Liver (tissue), 8 donors: ENCODE measurements at regions not wholly inside any gene's neighbourhood (a gene's known extent, or its start where the extent isn't known, plus 50 kb on each side); places are given as distances from the start of the nearest gene placed in this dataset.

Experiments
- DNase-seq: peaks from one replicate; pipeline ENCODE4 v3.0.0-alpha.2; 2017; ENCODE audit warnings: low spot score
- H3K27ac ChIP-seq, 2 donors: one replicate each; pipeline ENCODE4 v1.7.0; 2013; ENCODE audit warnings: inconsistent platforms in 2 of 2, low read length in 2 of 2, control low read depth in 1 of 2, low read depth in 1 of 2, mild to moderate bottlenecking in 1 of 2
- H3K27me3 ChIP-seq, 4 donors: one replicate each; pipeline versions ENCODE4 v1.6.1 to v1.7.0; 2013; ENCODE audit warnings: low read length in 3 of 4, inconsistent platforms in 1 of 4, mild to moderate bottlenecking in 1 of 4, moderate library complexity in 1 of 4; ENCODE audit not compliant: control insufficient read depth in 4 of 4, insufficient read depth in 4 of 4
- H3K36me3 ChIP-seq, 4 donors: one replicate each; pipeline versions ENCODE4 v1.6.1 to v1.7.0; 2013; ENCODE audit warnings: low read length in 3 of 4, mild to moderate bottlenecking in 3 of 4, low read depth in 1 of 4, moderate library complexity in 1 of 4; ENCODE audit not compliant: control insufficient read depth in 4 of 4, insufficient read depth in 3 of 4
- H3K4me1 ChIP-seq, 4 donors: one replicate each; pipeline versions ENCODE4 v1.6.1 to v1.7.0; 2013; ENCODE audit warnings: low read length in 3 of 4, mild to moderate bottlenecking in 3 of 4, moderate library complexity in 1 of 4; ENCODE audit not compliant: control insufficient read depth in 4 of 4, insufficient read depth in 4 of 4
- H3K4me3 ChIP-seq, 3 donors: one replicate each; pipeline versions ENCODE4 v1.6.1 to v1.7.0; 2013; ENCODE audit warnings: low read length in 3 of 3, control low read depth in 1 of 3, low read depth in 1 of 3, mild to moderate bottlenecking in 1 of 3
- H3K9ac ChIP-seq, 2 donors: one replicate each; pipeline ENCODE4 v1.7.0; 2013; ENCODE audit warnings: low read length in 2 of 2, mild to moderate bottlenecking in 2 of 2, moderate library complexity in 2 of 2, control low read depth in 1 of 2, low read depth in 1 of 2
- H3K9me3 ChIP-seq, 4 donors: one replicate each; pipeline versions ENCODE4 v1.6.1 to v1.7.0; 2013; ENCODE audit warnings: low read length in 3 of 4; ENCODE audit not compliant: control insufficient read depth in 4 of 4
- FOXA1 ChIP-seq: IDR thresholded peaks from 2 replicates; pipeline ENCODE4 v1.6.1; 2016; ENCODE audit warnings: antibody characterized with exemption
- FOXA2 ChIP-seq: IDR thresholded peaks from 2 replicates; pipeline ENCODE4 v1.6.1; 2016; ENCODE audit warnings: antibody characterized with exemption
- GABPA ChIP-seq, 2 donors: IDR thresholded peaks in 1 of 2; conservative IDR thresholded peaks in 1 of 2; 2 replicates each; pipeline ENCODE4 v1.6.1; 2016; ENCODE audit warnings: antibody characterized with exemption in 2 of 2, mild to moderate bottlenecking in 1 of 2, moderate library complexity in 1 of 2
- HNF4A ChIP-seq, 2 donors: conservative IDR thresholded peaks; 2 replicates each; pipeline ENCODE4 v1.6.1; 2016; ENCODE audit warnings: antibody characterized with exemption in 2 of 2, mild to moderate bottlenecking in 2 of 2
- HNF4G ChIP-seq: IDR thresholded peaks from 2 replicates; pipeline ENCODE4 v1.6.1; 2016; ENCODE audit warnings: antibody characterized with exemption
- JUND ChIP-seq, 2 donors: IDR thresholded peaks; 2 replicates each; pipeline ENCODE4 v1.6.1; 2016; ENCODE audit warnings: antibody characterized with exemption in 2 of 2
- RAD21 ChIP-seq, 2 donors: IDR thresholded peaks; 2 replicates each; pipeline ENCODE4 v1.6.1; 2016; ENCODE audit warnings: antibody characterized with exemption in 2 of 2, mild to moderate bottlenecking in 2 of 2
- SP1 ChIP-seq: IDR thresholded peaks from 2 replicates; pipeline ENCODE4 v1.6.1; 2018; ENCODE audit warnings: antibody characterized with exemption, mild to moderate bottlenecking
- TAF1 ChIP-seq: conservative IDR thresholded peaks from 2 replicates; pipeline ENCODE4 v1.6.1; 2016; ENCODE audit warnings: antibody characterized with exemption, mild to moderate bottlenecking
- WGBS: extraction: QIAGEN DNeasy Blood & Tissue Kit; methylation state at CpG from one replicate; pipeline ENCODE4 v1.1.7; 2013; 5-methylcytosine and 5-hydroxymethylcytosine counted together
- TF ChIP-seq, protein P1 (sequence below): IDR thresholded peaks from 2 replicates; pipeline ENCODE4 v1.6.1; 2016; ENCODE audit warnings: antibody characterized with exemption
- TF ChIP-seq, protein P2 (sequence below): IDR thresholded peaks from 2 replicates; pipeline ENCODE4 v1.6.1; 2016; ENCODE audit warnings: antibody characterized with exemption
- TF ChIP-seq, protein P3 (sequence below): IDR thresholded peaks from 2 replicates; pipeline ENCODE4 v1.6.1; 2016; ENCODE audit warnings: antibody characterized with exemption, mild to moderate bottlenecking
- TF ChIP-seq, protein P4 (sequence below): fragments of 150-350 bp; IDR thresholded peaks from 2 replicates; pipeline ENCODE4 v1.5.1; 2017; ENCODE audit warnings: improper control_type of control experiment, low read depth, low read length; ENCODE audit not compliant: missing input control
- TF ChIP-seq, protein P5 (sequence below): IDR thresholded peaks from 2 replicates; pipeline ENCODE4 v1.6.1; 2016; ENCODE audit warnings: antibody characterized with exemption
- donor health status: healthy.
- donor health status: healthy.
- donor health status: healthy.
- donor health status: healthy.
- donor health status: healthy.

DNA sequence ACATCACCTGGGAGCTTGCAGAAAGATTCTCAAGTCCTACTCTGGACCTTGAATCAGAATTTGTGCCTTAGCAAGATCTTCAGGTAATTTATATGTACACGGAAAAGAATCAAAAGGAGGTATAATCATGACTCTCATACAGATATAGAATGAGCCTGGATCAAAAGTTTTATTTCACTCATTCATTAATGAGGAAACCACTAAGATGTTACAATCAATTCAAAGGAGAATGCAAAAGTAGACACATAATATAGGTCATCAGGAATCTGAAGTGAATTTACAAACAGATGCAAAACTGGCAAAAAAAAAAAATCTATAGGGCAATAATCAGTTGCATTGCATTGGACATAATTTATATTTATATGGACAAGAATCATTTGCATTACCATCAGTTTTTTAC lies 195.4 kb upstream of the TLE3 start:
- H3K4me1 ChIP-seq, result peaks cover 0 to 4% (median 0%) of the 10 kb centered on the region in 4 donors
- TF ChIP-seq HNF4G, result no peak
- TF ChIP-seq RAD21 (IDR thresholded peaks at IDR 0.05), result no peak
- TF ChIP-seq FOXA2, result no peak
- no peak for TF ChIP-seq HNF4A (conservative IDR thresholded peaks at IDR 0.05)
- TF ChIP-seq, protein P1, sequence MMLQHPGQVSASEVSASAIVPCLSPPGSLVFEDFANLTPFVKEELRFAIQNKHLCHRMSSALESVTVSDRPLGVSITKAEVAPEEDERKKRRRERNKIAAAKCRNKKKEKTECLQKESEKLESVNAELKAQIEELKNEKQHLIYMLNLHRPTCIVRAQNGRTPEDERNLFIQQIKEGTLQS, result no peak
- no peak for TF ChIP-seq GABPA (IDR thresholded peaks at IDR 0.05 in 1 of 2, conservative IDR thresholded peaks at IDR 0.05 in 1 of 2)
- H3K9me3 ChIP-seq, result no peaks in the 10 kb centered on the region
- H3K4me3 ChIP-seq, result no peak overlapping the region
- H3K36me3 ChIP-seq, result no peaks in the 10 kb centered on the region
- DNase-seq, result no peak
- H3K27ac ChIP-seq, result no peak overlapping the region
- 93% methylated on average over 1 of the region's 1 CpG for WGBS
- no peaks in the 10 kb centered on the region for H3K27me3 ChIP-seq
- H3K9ac ChIP-seq, result no peak overlapping the region

DNA sequence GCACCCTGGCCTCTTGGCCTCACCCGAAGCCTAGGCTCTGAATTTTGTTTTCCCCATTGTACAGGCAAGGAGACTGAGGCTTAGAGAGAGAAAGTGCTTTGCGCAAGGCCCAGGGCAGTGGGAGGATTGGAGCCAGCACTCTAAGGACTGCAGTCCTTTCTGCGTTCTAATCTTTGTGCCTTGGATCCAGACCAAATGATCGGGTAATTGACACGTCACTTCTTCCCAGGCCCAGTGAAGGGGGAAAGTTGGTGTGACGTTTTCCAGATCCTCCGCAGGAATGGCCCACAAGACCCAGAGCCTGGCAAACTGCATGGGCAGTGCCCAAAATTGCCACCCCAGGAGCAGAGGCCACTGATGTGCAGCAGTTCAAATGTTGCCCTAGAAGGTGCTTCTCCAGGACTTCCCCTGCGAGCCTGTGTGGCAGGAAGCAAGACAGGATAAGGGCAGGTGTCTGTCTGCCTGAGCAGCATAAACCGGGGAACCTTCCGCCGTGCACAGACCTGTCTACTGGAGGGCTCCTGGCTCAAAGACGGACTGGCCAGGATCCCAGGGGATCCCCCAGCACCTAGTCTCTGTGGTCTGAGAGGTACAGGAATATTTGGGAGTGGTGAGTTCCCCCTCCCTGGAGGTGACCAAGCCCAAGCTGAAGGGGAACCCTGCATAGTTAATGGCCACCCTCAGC lies 194.5 kb upstream of the TLE3 start:
- Histone ChIP-seq H3K27ac (no peak overlapping the region), H3K4me1 (peaks cover 0 to 4% (median 0%) of the 10 kb centered on the region in 4 donors), H3K27me3 (no peaks in the 10 kb centered on the region), H3K9me3 (no peaks in the 10 kb centered on the region), H3K4me3 (no peak overlapping the region), H3K9ac (no peak overlapping the region), H3K36me3 (no peaks in the 10 kb centered on the region)
- DNase-seq, result no peak
- 89% methylated on average over 12 of the region's 12 CpGs for WGBS
- TF ChIP-seq RAD21 (IDR thresholded peaks at IDR 0.05) (no peak), FOXA2 (no peak), TAF1 (no peak), JUND (IDR thresholded peaks at IDR 0.05) (no peak), SP1 (no peak), FOXA1 (no peak)
- TF ChIP-seq, protein P2, sequence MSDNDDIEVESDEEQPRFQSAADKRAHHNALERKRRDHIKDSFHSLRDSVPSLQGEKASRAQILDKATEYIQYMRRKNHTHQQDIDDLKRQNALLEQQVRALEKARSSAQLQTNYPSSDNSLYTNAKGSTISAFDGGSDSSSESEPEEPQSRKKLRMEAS, result no peak
- TF ChIP-seq, protein P3, sequence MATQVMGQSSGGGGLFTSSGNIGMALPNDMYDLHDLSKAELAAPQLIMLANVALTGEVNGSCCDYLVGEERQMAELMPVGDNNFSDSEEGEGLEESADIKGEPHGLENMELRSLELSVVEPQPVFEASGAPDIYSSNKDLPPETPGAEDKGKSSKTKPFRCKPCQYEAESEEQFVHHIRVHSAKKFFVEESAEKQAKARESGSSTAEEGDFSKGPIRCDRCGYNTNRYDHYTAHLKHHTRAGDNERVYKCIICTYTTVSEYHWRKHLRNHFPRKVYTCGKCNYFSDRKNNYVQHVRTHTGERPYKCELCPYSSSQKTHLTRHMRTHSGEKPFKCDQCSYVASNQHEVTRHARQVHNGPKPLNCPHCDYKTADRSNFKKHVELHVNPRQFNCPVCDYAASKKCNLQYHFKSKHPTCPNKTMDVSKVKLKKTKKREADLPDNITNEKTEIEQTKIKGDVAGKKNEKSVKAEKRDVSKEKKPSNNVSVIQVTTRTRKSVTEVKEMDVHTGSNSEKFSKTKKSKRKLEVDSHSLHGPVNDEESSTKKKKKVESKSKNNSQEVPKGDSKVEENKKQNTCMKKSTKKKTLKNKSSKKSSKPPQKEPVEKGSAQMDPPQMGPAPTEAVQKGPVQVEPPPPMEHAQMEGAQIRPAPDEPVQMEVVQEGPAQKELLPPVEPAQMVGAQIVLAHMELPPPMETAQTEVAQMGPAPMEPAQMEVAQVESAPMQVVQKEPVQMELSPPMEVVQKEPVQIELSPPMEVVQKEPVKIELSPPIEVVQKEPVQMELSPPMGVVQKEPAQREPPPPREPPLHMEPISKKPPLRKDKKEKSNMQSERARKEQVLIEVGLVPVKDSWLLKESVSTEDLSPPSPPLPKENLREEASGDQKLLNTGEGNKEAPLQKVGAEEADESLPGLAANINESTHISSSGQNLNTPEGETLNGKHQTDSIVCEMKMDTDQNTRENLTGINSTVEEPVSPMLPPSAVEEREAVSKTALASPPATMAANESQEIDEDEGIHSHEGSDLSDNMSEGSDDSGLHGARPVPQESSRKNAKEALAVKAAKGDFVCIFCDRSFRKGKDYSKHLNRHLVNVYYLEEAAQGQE, result no peak
- TF ChIP-seq, protein P4, sequence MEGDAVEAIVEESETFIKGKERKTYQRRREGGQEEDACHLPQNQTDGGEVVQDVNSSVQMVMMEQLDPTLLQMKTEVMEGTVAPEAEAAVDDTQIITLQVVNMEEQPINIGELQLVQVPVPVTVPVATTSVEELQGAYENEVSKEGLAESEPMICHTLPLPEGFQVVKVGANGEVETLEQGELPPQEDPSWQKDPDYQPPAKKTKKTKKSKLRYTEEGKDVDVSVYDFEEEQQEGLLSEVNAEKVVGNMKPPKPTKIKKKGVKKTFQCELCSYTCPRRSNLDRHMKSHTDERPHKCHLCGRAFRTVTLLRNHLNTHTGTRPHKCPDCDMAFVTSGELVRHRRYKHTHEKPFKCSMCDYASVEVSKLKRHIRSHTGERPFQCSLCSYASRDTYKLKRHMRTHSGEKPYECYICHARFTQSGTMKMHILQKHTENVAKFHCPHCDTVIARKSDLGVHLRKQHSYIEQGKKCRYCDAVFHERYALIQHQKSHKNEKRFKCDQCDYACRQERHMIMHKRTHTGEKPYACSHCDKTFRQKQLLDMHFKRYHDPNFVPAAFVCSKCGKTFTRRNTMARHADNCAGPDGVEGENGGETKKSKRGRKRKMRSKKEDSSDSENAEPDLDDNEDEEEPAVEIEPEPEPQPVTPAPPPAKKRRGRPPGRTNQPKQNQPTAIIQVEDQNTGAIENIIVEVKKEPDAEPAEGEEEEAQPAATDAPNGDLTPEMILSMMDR, result no peak
- TF ChIP-seq, protein P5, sequence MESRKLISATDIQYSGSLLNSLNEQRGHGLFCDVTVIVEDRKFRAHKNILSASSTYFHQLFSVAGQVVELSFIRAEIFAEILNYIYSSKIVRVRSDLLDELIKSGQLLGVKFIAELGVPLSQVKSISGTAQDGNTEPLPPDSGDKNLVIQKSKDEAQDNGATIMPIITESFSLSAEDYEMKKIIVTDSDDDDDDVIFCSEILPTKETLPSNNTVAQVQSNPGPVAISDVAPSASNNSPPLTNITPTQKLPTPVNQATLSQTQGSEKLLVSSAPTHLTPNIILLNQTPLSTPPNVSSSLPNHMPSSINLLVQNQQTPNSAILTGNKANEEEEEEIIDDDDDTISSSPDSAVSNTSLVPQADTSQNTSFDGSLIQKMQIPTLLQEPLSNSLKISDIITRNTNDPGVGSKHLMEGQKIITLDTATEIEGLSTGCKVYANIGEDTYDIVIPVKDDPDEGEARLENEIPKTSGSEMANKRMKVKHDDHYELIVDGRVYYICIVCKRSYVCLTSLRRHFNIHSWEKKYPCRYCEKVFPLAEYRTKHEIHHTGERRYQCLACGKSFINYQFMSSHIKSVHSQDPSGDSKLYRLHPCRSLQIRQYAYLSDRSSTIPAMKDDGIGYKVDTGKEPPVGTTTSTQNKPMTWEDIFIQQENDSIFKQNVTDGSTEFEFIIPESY, result no peak
